ENCODE measurements at regions not wholly inside any gene's neighbourhood (a gene's known extent, or its start where the extent isn't known, plus 50 kb on each side); places are given as distances from the start of the nearest gene placed in this dataset.
A peak's percentile ranks its signal among the peaks of the same experiment; 100 is the strongest.

- peak in 4 of 5 donors; percentile 46 to 62 (median 52) for DNase-seq
- 12 to 21% (median 14%) methylated on average over 25 of the region's 25 CpGs for WGBS, 3 donors
- Histone ChIP-seq H3K36me3 (no peaks in the 10 kb centered on the region), H3K4me1 (ENCODE audit: insufficient read depth) (peaks cover 39% of the 10 kb centered on the region), H3K4me3 (peak overlapping the region; percentile 87), H3K27ac (peak overlapping the region; percentile 89 to 100), H3K27me3 (no peaks in the 10 kb centered on the region), H3K9me3 (no peaks in the 10 kb centered on the region)
- no peak for TF ChIP-seq POLR2A (IDR thresholded peaks at IDR 0.05)
- no peak for TF ChIP-seq CTCF (IDR thresholded peaks at IDR 0.05)
- no peak for TF ChIP-seq EP300 (IDR thresholded peaks at IDR 0.05)
- intact Hi-C loops (cut with DNase I), result no loop called here
These were observed 81.9 kb upstream of the WNT7B start for GRCh38 chr22:46058591-46059519.

- H3K36me3 ChIP-seq, result no peaks in the 10 kb centered on the region
- intact Hi-C loops (cut with DNase I), result no loop called here
- H3K9me3 ChIP-seq, result no peaks in the 10 kb centered on the region
- 73 to 86% (median 80%) methylated on average over 14 of the region's 14 CpGs for WGBS, 3 donors
- H3K4me1 ChIP-seq (ENCODE audit: insufficient read depth), result peaks cover 35% of the 10 kb centered on the region
- peak in 2 of 5 donors; percentile 3 to 28 for DNase-seq
- TF ChIP-seq POLR2A (IDR thresholded peaks at IDR 0.05) (no peak), CTCF (IDR thresholded peaks at IDR 0.05) (no peak), EP300 (IDR thresholded peaks at IDR 0.05) (no peak)
- H3K27me3 ChIP-seq, result no peaks in the 10 kb centered on the region
- H3K4me3 ChIP-seq, result no peak overlapping the region
- peak overlapping the region in 1 of 2 donors; percentile 100 for H3K27ac ChIP-seq
These were observed 83.5 kb upstream of the WNT7B start for GRCh38 chr22:46060292-46061123.

GRCh38 chr22:46061124-46061500 is 84.2 kb upstream of the WNT7B start:
- H3K4me1 ChIP-seq (ENCODE audit: insufficient read depth), result peaks cover 35% of the 10 kb centered on the region
- H3K36me3 ChIP-seq, result no peaks in the 10 kb centered on the region
- H3K27ac ChIP-seq, result peak overlapping the region in 1 of 2 donors; percentile 100
- 70 to 72% (median 70%) methylated on average over 25 to 38 of the region's 38 CpGs for WGBS, 3 donors
- DNase-seq, result no peak
- no peaks in the 10 kb centered on the region for H3K9me3 ChIP-seq
- no peak overlapping the region for H3K4me3 ChIP-seq
- TF ChIP-seq CTCF (IDR thresholded peaks at IDR 0.05) (no peak), EP300 (IDR thresholded peaks at IDR 0.05) (no peak), POLR2A (IDR thresholded peaks at IDR 0.05) (no peak)
- no peaks in the 10 kb centered on the region for H3K27me3 ChIP-seq
- intact Hi-C loops (cut with DNase I), result no loop called here

GRCh38 chr22:46061501-46062231 is 84.7 kb upstream of the WNT7B start:
- intact Hi-C loops (cut with DNase I), result no loop called here
- H3K4me3 ChIP-seq, result no peak overlapping the region
- TF ChIP-seq CTCF (IDR thresholded peaks at IDR 0.05) (no peak), POLR2A (IDR thresholded peaks at IDR 0.05) (no peak), EP300 (IDR thresholded peaks at IDR 0.05) (no peak)
- no peaks in the 10 kb centered on the region for H3K27me3 ChIP-seq
- WGBS, 3 donors, result 70 to 84% (median 70%) methylated on average over 55 to 79 of the region's 79 CpGs
- H3K4me1 ChIP-seq (ENCODE audit: insufficient read depth), result peaks cover 33% of the 10 kb centered on the region
- no peaks in the 10 kb centered on the region for H3K36me3 ChIP-seq
- no peaks in the 10 kb centered on the region for H3K9me3 ChIP-seq
- H3K27ac ChIP-seq, result peak overlapping the region; percentile 55 to 100
- peak in 2 of 5 donors; percentile 47 to 60 for DNase-seq

All from ovary (tissue), 7 donors.